ENCODE measurements at regions not wholly inside any gene's neighbourhood (a gene's known extent, or its start where the extent isn't known, plus 50 kb on each side); places are given as distances from the start of the nearest gene placed in this dataset.

GRCh38 chr2:222146488-222146887 is 152.3 kb downstream of the PAX3 start:
- Mint-ChIP-seq H3K27me3 (no peaks in the 10 kb centered on the region), H3K9me3 (peaks cover 5% of the 10 kb centered on the region), H3K4me1 (ENCODE audit: low read depth) (no peaks in the 10 kb centered on the region), H3K36me3 (no peaks in the 10 kb centered on the region), H3K4me3 (no peak overlapping the region), H3K27ac (no peak overlapping the region)
- intact Hi-C loops (cut with micrococcal nuclease): no loop called here
- ChIA-PET POLR2A (no interaction called here), CTCF (interaction anchor here (0.7 kb wide), 1 partner anchor 808 kb away, joined by 4 read pairs; no protein-coding TSS in a partner anchor)
- no peak for DNase-seq

DNA sequence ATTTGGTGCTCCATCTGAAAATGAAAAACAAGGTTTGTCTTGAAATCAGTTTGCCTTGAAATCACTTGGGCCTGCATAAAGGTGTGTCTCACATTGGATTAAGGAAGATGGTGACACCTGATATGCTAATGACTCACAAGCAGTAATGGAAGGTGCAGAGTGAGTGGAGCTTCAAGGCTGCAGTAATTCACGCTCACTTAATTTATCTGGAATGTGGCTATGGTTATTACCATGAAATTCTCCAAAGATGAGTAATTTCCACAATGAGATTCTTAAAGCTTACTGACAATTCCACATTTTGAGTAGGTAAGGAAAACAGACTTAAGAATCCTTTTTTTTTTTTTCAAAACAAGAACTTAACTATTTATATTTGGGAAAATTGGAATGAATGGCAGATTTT is 156.8 kb downstream of the PAX3 start:
- Mint-ChIP-seq H3K36me3 (no peaks in the 10 kb centered on the region), H3K9me3 (peaks cover under 1% of the 10 kb centered on the region), H3K27me3 (no peaks in the 10 kb centered on the region), H3K4me3 (no peak overlapping the region), H3K27ac (no peak overlapping the region), H3K4me1 (ENCODE audit: low read depth) (no peaks in the 10 kb centered on the region)
- POLR2A ChIA-PET: no interaction called here
- no peak for DNase-seq
- CTCF ChIA-PET: interaction anchor here (0.7 kb wide), 1 partner anchor 131 kb away, joined by 6 read pairs; no protein-coding TSS in a partner anchor
- intact Hi-C loops (cut with micrococcal nuclease): no loop called here

DNA sequence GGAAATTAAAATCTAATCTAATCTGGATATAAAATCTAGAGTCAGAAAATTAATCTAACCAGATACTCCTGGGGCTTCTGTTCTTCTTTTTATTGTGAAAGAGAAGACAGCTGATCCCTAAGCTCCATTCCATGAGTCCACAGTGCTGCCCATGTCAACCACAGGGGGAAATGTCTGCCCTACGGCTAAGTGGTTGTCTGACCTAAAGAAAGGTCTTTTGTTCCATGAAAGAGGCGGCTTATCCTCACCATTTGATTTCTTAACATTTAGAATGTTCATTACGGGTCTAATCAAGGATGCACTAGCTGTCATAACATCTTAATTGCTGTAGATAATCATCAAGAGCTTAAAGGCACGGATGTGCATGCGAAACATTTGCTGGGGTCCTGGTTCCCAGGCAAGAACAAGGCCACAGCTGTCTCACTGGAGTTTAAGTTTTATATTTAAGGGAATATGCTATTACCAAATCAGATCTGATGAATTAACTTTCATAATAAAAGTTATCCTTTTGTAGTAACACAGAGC is 162.6 kb downstream of the PAX3 start:
- intact Hi-C loops (cut with micrococcal nuclease): no loop called here
- ChIA-PET CTCF (no interaction called here), POLR2A (interaction anchor here (0.5 kb wide), 1 partner anchor 548 kb away, joined by 5 read pairs; no protein-coding TSS in a partner anchor)
- no peak for DNase-seq
- Mint-ChIP-seq H3K9me3 (peaks cover 5% of the 10 kb centered on the region), H3K27ac (no peak overlapping the region), H3K4me1 (ENCODE audit: low read depth) (no peaks in the 10 kb centered on the region), H3K27me3 (no peaks in the 10 kb centered on the region), H3K36me3 (no peaks in the 10 kb centered on the region), H3K4me3 (no peak overlapping the region)

GRCh38 chr2:222134654-222135053 is 164.1 kb downstream of the PAX3 start:
- H3K36me3 Mint-ChIP-seq: no peaks in the 10 kb centered on the region
- H3K27me3 Mint-ChIP-seq: no peaks in the 10 kb centered on the region
- POLR2A ChIA-PET: no interaction called here
- no peak for DNase-seq
- intact Hi-C loops (cut with micrococcal nuclease): no loop called here
- H3K27ac Mint-ChIP-seq: no peak overlapping the region
- H3K4me1 Mint-ChIP-seq (ENCODE audit: low read depth): no peaks in the 10 kb centered on the region
- CTCF ChIA-PET: no interaction called here
- no peak overlapping the region for H3K4me3 Mint-ChIP-seq
- H3K9me3 Mint-ChIP-seq: peaks cover 5% of the 10 kb centered on the region

GRCh38 chr2:222133897-222134296 is 164.9 kb downstream of the PAX3 start:
- intact Hi-C loops (cut with micrococcal nuclease): no loop called here
- ChIA-PET POLR2A (no interaction called here), CTCF (no interaction called here)
- no peaks in the 10 kb centered on the region for H3K36me3 Mint-ChIP-seq
- H3K4me1 Mint-ChIP-seq (ENCODE audit: low read depth): no peaks in the 10 kb centered on the region
- H3K9me3 Mint-ChIP-seq: peaks cover 5% of the 10 kb centered on the region
- DNase-seq: no peak
- no peak overlapping the region for H3K4me3 Mint-ChIP-seq
- no peaks in the 10 kb centered on the region for H3K27me3 Mint-ChIP-seq
- H3K27ac Mint-ChIP-seq: no peak overlapping the region

DNA sequence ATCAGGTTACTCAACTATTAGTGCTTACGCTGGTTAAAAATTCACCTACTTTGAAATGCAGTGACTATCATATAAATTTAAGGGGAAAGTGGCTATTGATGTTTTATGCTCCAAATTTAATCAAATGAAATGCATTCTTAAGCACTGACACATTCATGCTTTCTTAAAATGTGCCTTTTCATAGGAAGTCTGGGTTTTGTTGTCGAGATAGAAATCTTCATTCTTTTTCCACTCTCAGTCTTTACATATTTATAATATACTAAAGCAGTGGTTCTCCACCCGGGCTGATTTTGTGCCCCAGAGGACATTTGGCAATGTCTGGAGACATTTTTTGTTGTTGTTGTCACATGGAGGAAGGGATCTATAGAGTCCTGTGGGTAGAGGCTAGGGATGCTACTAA is 167.9 kb downstream of the PAX3 start:
- no peaks in the 10 kb centered on the region for H3K4me1 Mint-ChIP-seq (ENCODE audit: low read depth)
- H3K36me3 Mint-ChIP-seq: no peaks in the 10 kb centered on the region
- H3K27me3 Mint-ChIP-seq: no peaks in the 10 kb centered on the region
- CTCF ChIA-PET: no interaction called here
- H3K4me3 Mint-ChIP-seq: no peak overlapping the region
- intact Hi-C loops (cut with micrococcal nuclease): no loop called here
- POLR2A ChIA-PET: no interaction called here
- H3K27ac Mint-ChIP-seq: no peak overlapping the region
- no peak for DNase-seq
- H3K9me3 Mint-ChIP-seq: no peaks in the 10 kb centered on the region

DNA sequence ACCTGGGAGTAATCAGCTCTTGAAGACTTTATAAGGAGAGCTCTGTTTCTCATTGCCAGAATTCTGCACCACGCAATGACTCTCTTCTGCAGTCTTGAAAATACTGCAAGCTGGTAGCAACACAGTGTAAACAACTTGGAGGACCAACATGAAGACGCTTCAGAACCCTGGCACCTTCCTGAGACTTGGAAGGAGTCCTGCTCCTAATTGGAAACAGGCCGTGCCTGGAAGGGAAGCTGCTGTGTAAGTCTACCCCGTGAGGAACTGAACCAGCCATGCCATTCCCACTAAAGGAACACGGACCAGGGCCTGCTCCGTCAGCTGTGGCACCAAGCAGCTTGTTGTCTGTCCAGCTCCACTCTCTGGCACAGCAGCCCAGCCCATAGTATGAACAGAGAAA is 171.1 kb downstream of the PAX3 start:
- Mint-ChIP-seq H3K4me1 (ENCODE audit: low read depth) (no peaks in the 10 kb centered on the region), H3K27ac (no peak overlapping the region), H3K4me3 (no peak overlapping the region), H3K36me3 (no peaks in the 10 kb centered on the region), H3K27me3 (no peaks in the 10 kb centered on the region), H3K9me3 (no peaks in the 10 kb centered on the region)
- ChIA-PET CTCF (no interaction called here), POLR2A (no interaction called here)
- no peak for DNase-seq
- intact Hi-C loops (cut with micrococcal nuclease): no loop called here

- H3K4me3 Mint-ChIP-seq: no peak overlapping the region
- intact Hi-C loops (cut with micrococcal nuclease): no loop called here
- POLR2A ChIA-PET: no interaction called here
These were observed 177.9 kb downstream of the PAX3 start for GRCh38 chr2:222120933-222121332.

DNA sequence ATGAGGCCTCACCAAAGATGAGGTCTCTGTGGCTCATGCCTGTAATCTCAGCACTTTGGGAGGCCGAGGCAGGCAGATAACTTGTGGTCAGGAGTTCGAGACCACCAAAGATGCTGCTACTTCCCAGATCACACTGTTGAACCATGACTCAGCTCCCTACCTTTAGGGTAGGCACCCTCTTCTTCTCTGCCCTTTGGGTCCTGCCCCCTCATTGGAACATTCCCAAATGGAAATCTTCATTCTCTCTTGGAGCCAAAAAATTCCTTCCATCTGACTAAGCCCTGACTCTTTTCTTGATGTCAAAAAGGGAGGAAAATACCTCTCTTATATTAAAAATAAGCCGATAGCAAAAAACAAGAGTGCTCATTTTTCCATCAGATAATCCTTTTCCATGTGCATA is 183.5 kb downstream of the PAX3 start:
- Mint-ChIP-seq H3K27me3 (no peaks in the 10 kb centered on the region), H3K36me3 (no peaks in the 10 kb centered on the region), H3K9me3 (no peaks in the 10 kb centered on the region), H3K4me1 (ENCODE audit: low read depth) (no peaks in the 10 kb centered on the region), H3K27ac (no peak overlapping the region), H3K4me3 (no peak overlapping the region)
- POLR2A ChIA-PET: no interaction called here
- CTCF ChIA-PET: interaction anchor here (0.8 kb wide), 1 partner anchor 14 kb away, joined by 3 read pairs; no protein-coding TSS in a partner anchor
- intact Hi-C loops (cut with micrococcal nuclease): no loop called here
- no peak for DNase-seq

More at GRCh38 chr2:222120933-222121332, 177.9 kb downstream of the PAX3 start:
- H3K27me3 Mint-ChIP-seq: no peaks in the 10 kb centered on the region
- DNase-seq: no peak
- no peaks in the 10 kb centered on the region for H3K9me3 Mint-ChIP-seq
- no peaks in the 10 kb centered on the region for H3K36me3 Mint-ChIP-seq
- no peaks in the 10 kb centered on the region for H3K4me1 Mint-ChIP-seq (ENCODE audit: low read depth)
- H3K27ac Mint-ChIP-seq: no peak overlapping the region
- CTCF ChIA-PET: no interaction called here

- no peaks in the 10 kb centered on the region for H3K27me3 Mint-ChIP-seq
- H3K4me3 Mint-ChIP-seq: no peak overlapping the region
- intact Hi-C loops (cut with micrococcal nuclease): no loop called here
- no peaks in the 10 kb centered on the region for H3K9me3 Mint-ChIP-seq
- no peak overlapping the region for H3K27ac Mint-ChIP-seq
- ChIA-PET CTCF (no interaction called here), POLR2A (no interaction called here)
- H3K4me1 Mint-ChIP-seq (ENCODE audit: low read depth): no peaks in the 10 kb centered on the region
- DNase-seq: no peak
- no peaks in the 10 kb centered on the region for H3K36me3 Mint-ChIP-seq
These were observed 189.7 kb downstream of the PAX3 start for GRCh38 chr2:222108957-222109585.

GRCh38 chr2:222108497-222108896 is 190.3 kb downstream of the PAX3 start:
- Mint-ChIP-seq H3K9me3 (no peaks in the 10 kb centered on the region), H3K27me3 (no peaks in the 10 kb centered on the region), H3K36me3 (no peaks in the 10 kb centered on the region), H3K27ac (no peak overlapping the region), H3K4me1 (ENCODE audit: low read depth) (no peaks in the 10 kb centered on the region), H3K4me3 (no peak overlapping the region)
- CTCF ChIA-PET: no interaction called here
- intact Hi-C loops (cut with micrococcal nuclease): no loop called here
- no peak for DNase-seq
- POLR2A ChIA-PET: no interaction called here

DNA sequence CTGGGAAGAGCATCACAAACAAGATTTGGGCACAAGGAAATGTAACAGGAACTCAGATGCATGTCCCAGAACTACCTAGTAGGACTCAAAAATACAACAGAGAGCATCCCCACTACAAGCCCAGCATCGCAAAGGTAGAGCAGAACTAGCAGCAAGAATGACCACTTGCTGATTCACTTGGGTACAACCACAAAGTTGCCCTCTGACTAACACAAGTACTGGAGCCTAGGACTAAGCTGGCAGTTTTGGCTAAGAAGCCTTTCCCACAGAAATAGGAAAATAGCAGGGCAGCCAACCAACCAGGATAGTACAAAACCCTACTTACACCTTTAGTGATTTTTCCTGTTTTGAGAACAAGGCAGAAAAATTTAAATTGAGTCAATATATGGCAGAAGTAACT is 193.8 kb downstream of the PAX3 start:
- H3K4me1 Mint-ChIP-seq (ENCODE audit: low read depth): no peaks in the 10 kb centered on the region
- H3K9me3 Mint-ChIP-seq: no peaks in the 10 kb centered on the region
- H3K27me3 Mint-ChIP-seq: no peaks in the 10 kb centered on the region
- intact Hi-C loops (cut with micrococcal nuclease): no loop called here
- H3K27ac Mint-ChIP-seq: no peak overlapping the region
- no peaks in the 10 kb centered on the region for H3K36me3 Mint-ChIP-seq
- ChIA-PET CTCF (no interaction called here), POLR2A (no interaction called here)
- DNase-seq: no peak
- H3K4me3 Mint-ChIP-seq: no peak overlapping the region

DNA sequence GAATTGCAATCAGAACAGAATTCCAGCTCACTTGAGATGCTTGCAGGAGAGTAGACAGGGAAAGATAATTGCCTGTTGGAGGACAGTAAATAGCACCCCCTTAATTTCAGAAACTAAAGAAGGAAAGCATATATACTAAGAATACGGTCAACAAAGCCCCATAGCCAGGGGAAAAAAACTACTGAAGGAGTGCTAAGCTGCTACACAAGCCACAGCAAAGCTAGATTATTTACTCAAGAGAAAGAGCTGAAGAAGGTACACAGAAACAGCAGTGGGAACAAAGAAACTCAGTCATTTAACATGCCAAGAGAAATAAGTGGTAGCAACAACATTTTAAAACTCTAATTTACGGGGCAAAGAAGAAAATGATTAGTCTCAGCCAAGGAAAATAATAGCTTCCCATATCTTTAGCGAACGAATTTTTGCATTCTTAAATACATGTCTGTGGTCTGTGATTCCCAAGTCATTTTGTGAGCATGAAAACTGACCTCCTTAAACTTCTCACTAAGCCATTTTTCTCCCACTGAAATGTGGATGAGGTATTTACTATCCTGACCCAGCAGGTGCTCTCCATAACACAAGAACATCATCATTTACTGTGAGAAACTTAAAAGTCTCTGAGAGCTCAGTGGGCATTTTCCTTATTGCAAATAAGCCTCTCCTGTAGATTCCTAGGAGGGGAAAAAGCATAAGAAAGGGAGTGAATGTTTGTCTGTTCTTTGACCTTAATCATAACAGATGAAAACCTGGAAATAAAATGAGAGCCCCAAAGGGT is 196.0 kb downstream of the PAX3 start:
- Mint-ChIP-seq H3K36me3 (no peaks in the 10 kb centered on the region), H3K4me3 (no peak overlapping the region), H3K27ac (no peak overlapping the region), H3K9me3 (no peaks in the 10 kb centered on the region), H3K27me3 (peaks cover 5% of the 10 kb centered on the region), H3K4me1 (ENCODE audit: low read depth) (no peaks in the 10 kb centered on the region)
- no peak for DNase-seq
- ChIA-PET POLR2A (no interaction called here), CTCF (no interaction called here)
- intact Hi-C loops (cut with micrococcal nuclease): no loop called here
